Activated CD4-positive, CD25-positive, alpha-beta regulatory T cell treated with anti-CD3 and anti-CD28 coated beads, Interleukin-2, amount 50 U/mL, for 72 hours (primary cell): ENCODE measurements at regions not wholly inside any gene's neighbourhood (a gene's known extent, or its start where the extent isn't known, plus 50 kb on each side); places are given as distances from the start of the nearest gene placed in this dataset.
"Not testable (repeated sequence)": the region's sequence is repeated elsewhere in the genome, so short reads cannot be mapped to it uniquely, and the experiment has no call there.

Experiments
- DNase-seq: peaks from one replicate; pipeline ENCODE4 v3.0.0; 2021

DNA sequence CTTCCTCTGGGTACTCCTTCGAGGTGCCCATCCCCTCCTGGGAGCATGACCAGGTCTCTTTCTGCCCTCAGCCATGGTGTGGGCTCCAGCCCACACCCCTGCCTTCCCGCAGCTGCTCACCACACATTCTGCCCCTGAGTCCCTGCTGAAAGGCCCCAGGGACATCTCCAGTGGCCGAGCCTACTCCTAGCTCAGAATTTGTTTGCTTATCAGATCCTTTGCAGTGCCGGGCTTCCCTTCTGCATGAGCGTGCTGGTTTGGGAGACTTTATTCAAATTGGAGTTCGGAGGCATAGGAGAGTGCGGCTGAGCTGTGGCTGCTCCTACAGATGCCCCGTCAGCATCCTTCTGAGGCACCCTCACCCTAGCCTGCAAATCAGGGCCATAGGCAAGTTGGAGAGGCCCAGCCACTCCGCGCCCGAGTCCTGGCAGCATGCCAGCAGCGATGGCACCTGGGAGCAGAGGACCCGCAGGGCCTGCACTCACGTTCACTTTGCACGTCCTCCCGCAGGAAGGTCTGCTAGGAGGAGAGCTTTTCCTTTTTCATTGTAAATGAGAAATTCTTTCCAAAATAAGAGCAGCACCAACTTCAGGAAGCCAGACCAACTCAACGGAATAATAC lies 327.3 kb downstream of the QKI start:
- DNase-seq: no peak

DNA sequence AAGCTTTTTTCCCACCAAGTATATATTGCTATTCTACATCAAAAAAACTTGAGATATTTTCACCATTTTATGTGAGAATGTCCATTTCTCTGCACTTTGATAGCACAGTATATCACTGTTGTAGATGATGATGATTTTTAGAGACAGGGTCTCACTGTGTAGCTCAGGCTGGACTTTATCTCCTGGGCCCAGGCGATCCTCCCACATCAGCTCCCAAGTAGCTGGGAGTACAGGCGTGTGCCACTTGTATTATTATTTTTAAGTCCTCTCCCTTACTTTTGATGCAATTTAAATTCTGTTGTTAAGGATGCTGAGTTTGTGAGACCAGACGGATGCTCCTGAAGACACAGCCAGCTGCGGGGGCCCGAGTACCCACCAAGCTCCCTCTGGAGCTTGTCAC lies 326.8 kb downstream of the QKI start:
- no peak for DNase-seq

DNA sequence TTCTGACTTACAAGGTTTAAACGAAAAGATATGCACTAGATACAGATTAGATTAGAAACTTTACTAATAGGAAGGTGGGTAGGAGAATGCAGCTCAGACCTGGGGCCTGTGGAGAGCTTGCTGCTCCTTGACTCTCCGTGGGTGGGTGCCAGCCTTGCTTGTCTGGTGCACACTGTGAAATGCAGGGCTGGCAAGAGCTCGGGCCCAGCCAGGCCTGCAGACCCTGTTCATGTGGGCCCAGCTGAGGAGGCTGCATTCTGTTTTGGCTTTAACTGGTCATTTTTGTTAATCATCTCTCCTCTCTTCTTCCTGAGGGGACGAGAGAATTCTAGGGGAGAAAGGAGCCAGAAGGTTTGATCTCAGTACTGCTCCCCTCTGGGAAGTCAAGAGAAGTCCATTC lies 325.4 kb downstream of the QKI start:
- no peak for DNase-seq

- no peak for DNase-seq
These were observed 324.8 kb downstream of the QKI start for GRCh38 chr6:163739408-163739725.

- DNase-seq: no peak
These were observed 324.3 kb downstream of the QKI start for GRCh38 chr6:163738725-163739407.

DNA sequence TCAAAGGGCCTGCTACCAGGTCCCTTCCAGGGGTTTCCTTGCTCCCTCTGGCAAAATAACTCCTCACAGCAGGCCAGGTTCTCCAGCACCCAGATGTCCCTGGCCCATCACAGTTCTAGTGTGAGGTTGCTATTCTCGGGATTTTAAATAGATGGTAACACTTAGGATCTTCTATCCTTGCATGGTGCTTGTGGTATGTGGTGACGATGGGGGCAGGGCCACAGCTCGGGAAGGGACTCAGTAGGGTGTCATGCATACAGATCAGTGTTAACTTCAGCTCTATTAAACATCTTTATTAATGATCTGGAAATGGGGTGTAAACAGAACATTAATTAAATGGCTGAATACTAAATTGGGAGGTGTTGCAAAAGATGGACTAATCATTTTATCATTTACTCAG lies 323.8 kb downstream of the QKI start:
- no peak for DNase-seq

DNA sequence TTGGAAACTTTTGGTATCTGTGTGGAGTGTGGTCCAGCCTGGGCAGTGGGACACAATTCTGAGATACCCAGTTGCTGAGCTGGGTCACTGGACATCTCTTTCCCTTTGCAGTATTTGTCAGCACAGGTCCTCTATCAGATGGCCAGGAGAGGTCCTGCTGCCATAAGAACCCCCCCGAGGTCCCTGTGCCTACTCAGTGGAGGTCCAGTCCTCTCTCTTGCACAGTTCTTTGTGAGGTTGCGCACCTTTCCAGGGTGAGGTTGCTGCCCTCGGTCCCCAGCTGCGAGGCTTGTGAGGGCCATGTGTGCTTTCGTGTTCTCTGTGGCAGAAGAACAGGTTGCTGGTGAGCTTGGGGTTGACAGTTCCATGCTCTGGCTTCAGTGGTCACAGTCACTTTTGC lies 320.6 kb downstream of the QKI start:
- no peak for DNase-seq

DNA sequence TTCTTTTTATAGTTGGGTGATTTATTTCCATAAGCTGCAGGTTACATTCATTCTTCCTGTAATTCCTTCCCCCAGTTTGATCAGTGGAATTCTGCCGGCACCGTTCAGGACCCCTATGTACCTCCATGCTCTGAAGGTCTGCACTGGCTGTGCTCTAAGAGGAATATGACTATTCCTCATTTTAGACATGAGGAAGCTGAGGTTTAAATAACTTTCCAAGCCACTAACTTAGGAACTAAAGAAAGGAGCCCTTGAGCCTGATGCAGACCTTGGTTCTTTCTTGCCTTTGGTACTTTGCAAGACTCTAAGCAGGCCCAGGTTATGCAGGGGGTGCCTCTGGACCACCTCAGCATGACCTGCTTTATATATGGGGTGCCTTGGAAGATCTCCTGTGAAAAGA lies 318.5 kb downstream of the QKI start:
- no peak for DNase-seq

GRCh38 chr6:163732479-163732878 lies 318.0 kb downstream of the QKI start:
- DNase-seq: no peak

GRCh38 chr6:163732014-163732351 lies 317.5 kb downstream of the QKI start:
- not testable (repeated sequence) for DNase-seq

DNA sequence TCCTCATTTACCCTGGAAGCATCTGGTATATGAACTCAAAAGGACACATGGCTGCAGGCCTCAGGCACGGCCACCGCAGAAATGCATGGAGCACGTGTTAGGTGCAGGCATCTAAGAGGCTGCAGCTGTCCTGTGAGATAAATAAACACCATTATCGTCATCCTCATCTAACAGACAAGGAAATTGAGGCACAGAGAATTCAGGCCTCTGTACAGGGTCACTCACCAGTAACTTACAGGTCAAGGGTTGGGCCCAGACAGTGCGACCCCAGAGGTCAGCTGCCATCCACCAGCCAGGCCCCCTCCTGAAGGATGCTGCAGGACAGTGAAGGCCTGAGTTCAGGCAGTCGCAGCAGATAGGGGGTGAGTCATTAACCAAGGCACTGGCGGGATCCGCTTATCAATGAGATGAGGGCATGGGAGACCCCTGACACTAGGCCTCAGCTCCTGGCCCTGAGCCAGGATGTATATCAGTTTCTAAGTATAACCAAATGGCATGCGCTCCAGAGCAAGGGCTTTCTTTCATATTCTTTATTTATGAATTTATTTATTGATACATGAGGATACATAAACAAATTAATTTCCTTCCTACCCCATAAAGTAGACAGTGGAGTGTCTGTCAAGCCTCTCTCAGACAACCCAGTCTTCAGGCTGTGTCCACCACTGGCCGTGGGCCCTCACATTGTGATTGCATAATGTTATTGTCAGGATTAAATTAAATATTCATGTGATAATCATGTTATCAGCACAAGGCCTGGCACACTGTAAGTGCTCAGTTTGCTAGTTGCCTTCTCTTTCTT lies 316.9 kb downstream of the QKI start:
- DNase-seq: no peak

DNA sequence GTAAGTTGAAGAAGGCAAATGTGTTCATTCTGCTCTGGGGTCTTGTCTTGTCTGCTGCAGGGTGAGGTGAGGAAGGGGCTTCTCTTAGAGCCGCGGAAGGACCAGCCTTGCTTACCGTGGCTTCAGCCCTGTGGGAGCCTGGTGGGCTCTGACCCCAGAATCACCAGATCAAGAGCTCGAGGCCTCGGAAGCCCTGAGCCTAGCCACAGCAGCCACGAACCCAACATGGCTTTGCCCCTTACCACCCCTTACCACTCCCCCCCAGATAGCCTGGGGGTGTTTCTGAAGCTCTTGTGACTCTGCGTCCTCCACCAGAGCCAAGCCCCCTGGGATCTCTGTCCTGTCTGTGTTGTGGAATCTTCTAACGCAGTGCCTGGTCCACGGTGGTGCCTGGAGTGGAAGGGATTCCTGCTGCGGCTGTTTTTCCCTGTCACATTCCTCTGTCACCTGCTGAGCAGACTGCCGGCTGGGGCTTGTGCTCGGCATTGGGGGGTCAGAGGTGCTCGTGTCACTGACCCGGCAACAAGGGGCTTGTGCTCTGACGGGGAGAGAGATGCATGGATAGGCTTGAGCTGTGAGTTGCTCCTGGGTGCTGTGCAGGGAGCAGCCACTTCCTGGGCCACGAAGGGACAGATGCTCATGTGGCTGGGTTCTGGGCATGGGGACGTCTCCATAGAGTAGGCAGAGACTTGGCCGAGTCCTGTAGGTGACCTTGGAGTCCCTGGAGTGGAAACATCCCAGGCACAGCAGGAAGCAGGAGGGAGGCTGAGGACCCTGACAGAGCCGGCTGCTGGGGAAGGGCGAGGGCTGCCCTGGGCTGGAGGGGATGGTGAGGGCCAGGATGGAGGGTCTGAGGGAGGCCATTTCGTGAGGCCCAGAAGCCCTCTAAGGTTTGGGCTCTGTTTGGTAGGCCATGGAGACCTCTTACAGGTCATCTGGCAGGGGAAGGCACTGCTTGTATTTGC lies 316.0 kb downstream of the QKI start:
- no peak for DNase-seq

GRCh38 chr6:163729127-163729872 lies 314.8 kb downstream of the QKI start:
- no peak for DNase-seq

GRCh38 chr6:163728442-163729126 lies 314.1 kb downstream of the QKI start:
- DNase-seq: no peak

DNA sequence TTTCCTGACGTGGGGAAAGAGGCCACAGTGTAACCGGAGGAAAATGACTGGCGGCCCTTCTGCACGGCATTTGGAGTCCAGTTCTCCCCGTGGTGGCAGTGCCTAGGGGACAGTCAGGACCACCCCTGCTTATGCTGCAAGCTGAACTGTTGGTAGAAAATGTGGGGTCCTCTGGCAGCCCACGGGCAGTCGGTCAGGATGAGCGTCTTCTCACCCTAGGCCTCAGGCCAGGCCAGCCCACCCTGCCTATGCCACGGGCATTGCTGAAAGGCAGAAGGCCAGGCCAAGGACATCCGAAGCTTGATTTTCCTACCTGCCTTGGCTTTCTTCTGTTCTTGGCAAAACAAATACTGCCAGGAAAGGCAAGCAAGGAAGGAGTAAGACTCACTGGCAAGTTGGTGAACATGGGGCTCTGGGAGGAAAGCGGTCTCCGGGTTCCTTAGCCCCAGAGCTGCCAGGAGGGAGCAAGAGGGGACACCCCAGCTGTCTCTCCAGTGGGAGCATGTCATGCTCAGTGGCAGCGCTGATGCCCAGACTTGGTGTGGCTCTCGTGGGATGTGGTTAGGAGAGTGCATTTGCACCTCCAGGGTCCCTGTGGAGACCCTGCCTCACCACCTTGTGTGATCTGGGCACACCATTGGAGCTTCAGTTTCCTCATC lies 311.6 kb downstream of the QKI start:
- no peak for DNase-seq

- DNase-seq: no peak
These were observed 310.8 kb downstream of the QKI start for GRCh38 chr6:163725008-163725941.

- DNase-seq: no peak
These were observed 309.7 kb downstream of the QKI start for GRCh38 chr6:163724196-163724595.

DNA sequence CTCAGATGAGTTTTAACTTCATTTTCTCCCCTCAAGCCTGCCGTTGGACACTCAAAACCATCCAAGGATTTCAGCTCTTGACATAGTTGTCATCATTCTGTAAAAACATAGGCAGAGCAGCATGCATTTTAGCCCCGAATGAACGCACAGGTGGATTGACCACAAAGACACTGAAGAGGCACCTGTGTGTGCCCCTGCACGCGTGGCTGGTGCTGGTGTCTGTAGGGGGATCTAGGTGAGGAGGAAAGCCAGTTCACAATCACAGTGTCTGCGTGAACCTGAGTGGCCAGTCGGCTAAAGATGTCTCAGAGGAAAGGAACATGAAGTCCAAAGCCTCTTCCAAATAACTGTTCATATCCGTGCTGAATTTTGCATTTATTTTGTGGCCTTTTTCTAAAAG lies 309.2 kb downstream of the QKI start:
- no peak for DNase-seq

GRCh38 chr6:163721922-163722692 lies 307.6 kb downstream of the QKI start:
- DNase-seq: no peak
